OCI-LY1 (cell line): ENCODE measurements at regions not wholly inside any gene's neighbourhood (a gene's known extent, or its start where the extent isn't known, plus 50 kb on each side); places are given as distances from the start of the nearest gene placed in this dataset.

Experiments
- H2AFZ ChIP-seq: fragments of 200-600 bp; sonication (generic), shearing (Covaris generic); 2 replicates; pipeline ENCODE4 v1.6.0; 2014; ENCODE audit warnings: antibody characterized with exemption, mild to moderate bottlenecking, low read length
- H3F3A ChIP-seq: fragments of 200-600 bp; sonication (generic), shearing (Covaris generic); 2 replicates; pipeline ENCODE4 v1.6.0; 2014; ENCODE audit warnings: mild to moderate bottlenecking, antibody characterized with exemption, low read length, moderate library complexity; ENCODE audit not compliant: insufficient read depth
- H3K27ac ChIP-seq: fragments of 200-600 bp; sonication (generic); 2 replicates; pipeline ENCODE4 v1.5.1; 2014; ENCODE audit warnings: low read length, mixed run types, mild to moderate bottlenecking, low read depth; ENCODE audit not compliant: poor library complexity, severe bottlenecking
- H3K27me3 ChIP-seq: fragments of 200-600 bp; sonication (generic); 2 replicates; pipeline ENCODE4 v1.6.0; 2014; ENCODE audit warnings: antibody characterized with exemption, mild to moderate bottlenecking, low read length, moderate library complexity; ENCODE audit not compliant: insufficient read depth
- H3K36me3 ChIP-seq: fragments of 200-600 bp; sonication (generic); 2 replicates; pipeline ENCODE4 v1.6.1; 2014; ENCODE audit warnings: mild to moderate bottlenecking, antibody characterized with exemption, low read length, moderate library complexity, mixed read lengths; ENCODE audit not compliant: insufficient read depth
- H3K4me1 ChIP-seq: fragments of 200-600 bp; sonication (generic); 2 replicates; pipeline ENCODE4 v1.5.1; 2014; ENCODE audit warnings: mild to moderate bottlenecking, low read length, moderate library complexity; ENCODE audit not compliant: insufficient read depth, severe bottlenecking
- H3K4me2 ChIP-seq: fragments of 200-600 bp; sonication (generic), shearing (Covaris generic); 2 replicates; pipeline ENCODE4 v1.6.1; 2014; ENCODE audit warnings: low read length
- H3K4me3 ChIP-seq: fragments of 200-600 bp; sonication (generic); 2 replicates; pipeline ENCODE4 v1.5.1; 2014; ENCODE audit warnings: low read length, low read depth, mild to moderate bottlenecking, mixed read lengths; ENCODE audit not compliant: poor library complexity, severe bottlenecking
- H3K79me2 ChIP-seq: fragments of 200-600 bp; shearing (Covaris generic); 2 replicates; pipeline ENCODE4 v1.6.1; 2016; ENCODE audit warnings: mixed run types, low read length, mixed read lengths; ENCODE audit not compliant: insufficient read depth
- H3K9ac ChIP-seq: fragments of 200-600 bp; sonication (generic), shearing (Covaris generic); 2 replicates; pipeline ENCODE4 v1.6.1; 2014; ENCODE audit warnings: mild to moderate bottlenecking, low read length, mixed read lengths
- H3K9me2 ChIP-seq: fragments of 200-600 bp; sonication (generic), shearing (Covaris generic); 2 replicates; pipeline ENCODE4 v1.6.1; 2014; ENCODE audit warnings: low read depth, mild to moderate bottlenecking, low read length, mixed read lengths
- H3K9me3 ChIP-seq: fragments of 200-600 bp; shearing (Covaris generic); 2 replicates; pipeline ENCODE4 v1.6.1; 2014; ENCODE audit warnings: low read length, mixed read lengths
- H4K20me1 ChIP-seq: fragments of 200-600 bp; sonication (generic), shearing (Covaris generic); 2 replicates; pipeline ENCODE4 v1.6.0; 2016; ENCODE audit warnings: mild to moderate bottlenecking, low read length; ENCODE audit not compliant: insufficient read depth
- CTCF ChIP-seq: fragments of 200-600 bp; sonication (generic), shearing (Covaris generic); IDR thresholded peaks from 2 replicates; pipeline ENCODE4 v1.5.1; 2017; ENCODE audit warnings: mild to moderate bottlenecking, antibody characterized with exemption, low read length, moderate library complexity, mixed read lengths
- EZH2 ChIP-seq: fragments of 200-600 bp; sonication (generic), shearing (Covaris generic); IDR thresholded peaks from 2 replicates; pipeline ENCODE4 v1.8.0; 2017; ENCODE audit warnings: borderline replicate concordance, mixed run types, mild to moderate bottlenecking, antibody characterized with exemption, low read length, moderate library complexity, mixed read lengths

- Histone ChIP-seq H3K27ac (no peak overlapping the region), H3K9ac (no peak overlapping the region), H3K27me3 (no peaks in the 10 kb centered on the region), H3K36me3 (no peaks in the 10 kb centered on the region), H3K9me3 (no peaks in the 10 kb centered on the region), H3K9me2 (no peaks in the 10 kb centered on the region), H3K4me3 (no peak overlapping the region), H3K4me2 (no peak overlapping the region), H3K4me1 (no peaks in the 10 kb centered on the region), H3K79me2 (no peaks in the 10 kb centered on the region), H4K20me1 (no peaks in the 10 kb centered on the region), H3F3A (no peaks in the 10 kb centered on the region), H2AFZ (no peak overlapping the region)
- no peak for TF ChIP-seq CTCF
- TF ChIP-seq EZH2, result no peak
These were observed 85.1 kb downstream of the LBH start for GRCh38 chr2:30316408-30316807.

- H3K27ac ChIP-seq, result no peak overlapping the region
- H3K27me3 ChIP-seq, result no peaks in the 10 kb centered on the region
- no peaks in the 10 kb centered on the region for H3K79me2 ChIP-seq
- TF ChIP-seq CTCF, result no peak
- no peak for TF ChIP-seq EZH2
- H3K9ac ChIP-seq, result no peak overlapping the region
- no peaks in the 10 kb centered on the region for H3K9me3 ChIP-seq
- no peaks in the 10 kb centered on the region for H3F3A ChIP-seq
- no peaks in the 10 kb centered on the region for H3K4me1 ChIP-seq
- no peak overlapping the region for H3K4me2 ChIP-seq
- H3K4me3 ChIP-seq, result no peak overlapping the region
- no peak overlapping the region for H2AFZ ChIP-seq
- no peaks in the 10 kb centered on the region for H3K36me3 ChIP-seq
- H3K9me2 ChIP-seq, result no peaks in the 10 kb centered on the region
- no peaks in the 10 kb centered on the region for H4K20me1 ChIP-seq
These were observed 87.9 kb downstream of the LBH start for GRCh38 chr2:30318987-30319782.

- H3K27ac ChIP-seq, result no peak overlapping the region
- no peak overlapping the region for H3K4me2 ChIP-seq
- no peaks in the 10 kb centered on the region for H3F3A ChIP-seq
- H3K9me2 ChIP-seq, result no peaks in the 10 kb centered on the region
- no peaks in the 10 kb centered on the region for H4K20me1 ChIP-seq
- no peaks in the 10 kb centered on the region for H3K27me3 ChIP-seq
- H3K4me3 ChIP-seq, result no peak overlapping the region
- no peak overlapping the region for H3K9ac ChIP-seq
- TF ChIP-seq CTCF, result no peak
- TF ChIP-seq EZH2, result no peak
- no peaks in the 10 kb centered on the region for H3K79me2 ChIP-seq
- no peaks in the 10 kb centered on the region for H3K4me1 ChIP-seq
- no peaks in the 10 kb centered on the region for H3K36me3 ChIP-seq
- H2AFZ ChIP-seq, result no peak overlapping the region
- H3K9me3 ChIP-seq, result no peaks in the 10 kb centered on the region
These were observed 90.1 kb downstream of the LBH start for GRCh38 chr2:30321466-30321865.
